Neural progenitor cell (in vitro differentiated cells): ENCODE measurements at regions not wholly inside any gene's neighbourhood (a gene's known extent, or its start where the extent isn't known, plus 50 kb on each side); places are given as distances from the start of the nearest gene placed in this dataset.

Source experiments
- EZH2 ChIP-seq: fragments of 200-600 bp; sonication (generic); IDR thresholded peaks from 2 replicates; pipeline ENCODE4 v1.6.1; 2017; ENCODE audit warnings: antibody characterized with exemption, mild to moderate bottlenecking, moderate library complexity
- TF ChIP-seq, protein P1 (sequence below): fragments of 200-600 bp; sonication (generic); IDR thresholded peaks from 2 replicates; pipeline ENCODE4 v1.5.1; 2017; ENCODE audit warnings: antibody characterized with exemption, mild to moderate bottlenecking

- TF ChIP-seq, protein P1, sequence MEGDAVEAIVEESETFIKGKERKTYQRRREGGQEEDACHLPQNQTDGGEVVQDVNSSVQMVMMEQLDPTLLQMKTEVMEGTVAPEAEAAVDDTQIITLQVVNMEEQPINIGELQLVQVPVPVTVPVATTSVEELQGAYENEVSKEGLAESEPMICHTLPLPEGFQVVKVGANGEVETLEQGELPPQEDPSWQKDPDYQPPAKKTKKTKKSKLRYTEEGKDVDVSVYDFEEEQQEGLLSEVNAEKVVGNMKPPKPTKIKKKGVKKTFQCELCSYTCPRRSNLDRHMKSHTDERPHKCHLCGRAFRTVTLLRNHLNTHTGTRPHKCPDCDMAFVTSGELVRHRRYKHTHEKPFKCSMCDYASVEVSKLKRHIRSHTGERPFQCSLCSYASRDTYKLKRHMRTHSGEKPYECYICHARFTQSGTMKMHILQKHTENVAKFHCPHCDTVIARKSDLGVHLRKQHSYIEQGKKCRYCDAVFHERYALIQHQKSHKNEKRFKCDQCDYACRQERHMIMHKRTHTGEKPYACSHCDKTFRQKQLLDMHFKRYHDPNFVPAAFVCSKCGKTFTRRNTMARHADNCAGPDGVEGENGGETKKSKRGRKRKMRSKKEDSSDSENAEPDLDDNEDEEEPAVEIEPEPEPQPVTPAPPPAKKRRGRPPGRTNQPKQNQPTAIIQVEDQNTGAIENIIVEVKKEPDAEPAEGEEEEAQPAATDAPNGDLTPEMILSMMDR: no peak
- TF ChIP-seq EZH2: no peak
These were observed 448.3 kb upstream of the ST6GAL2 start for GRCh38 chr2:107334306-107334705.
